Activated CD8-positive, alpha-beta T cell treated with anti-CD3 and anti-CD28 coated beads for 36 hours (primary cell): ENCODE measurements at regions not wholly inside any gene's neighbourhood (a gene's known extent, or its start where the extent isn't known, plus 50 kb on each side); places are given as distances from the start of the nearest gene placed in this dataset.

Experiments used
- ATAC-seq: fragments of 200-7000 bp; cut with Tn5 transposase; one replicate; pipeline ENCODE4 v1.10.0; 2021; ENCODE audit warnings: mild to moderate bottlenecking, moderate library complexity
- CTCF ChIA-PET: fragments of 350-600 bp; sonication (Branson Sonifier 250); formaldehyde crosslinking; loops from one replicate; lab custom pipeline; 2021; ENCODE audit warnings: antibody characterized with exemption; lab: Charles Lee
- POLR2A ChIA-PET: fragments of 350-600 bp; sonication (Branson Sonifier 250); formaldehyde crosslinking; loops from one replicate; lab custom pipeline; 2021; ENCODE audit warnings: antibody characterized with exemption; lab: Charles Lee
- DNase-seq: peaks from one replicate; pipeline ENCODE4 v3.0.0-alpha.2; 2020
- H3K27ac Mint-ChIP-seq: one replicate; pipeline ENCODE4 v1.8.0; 2021; ENCODE audit warnings: mild to moderate bottlenecking, mixed read lengths
- H3K27me3 Mint-ChIP-seq: one replicate; pipeline ENCODE4 v1.8.0; 2021; ENCODE audit warnings: mixed read lengths
- H3K36me3 Mint-ChIP-seq: one replicate; pipeline ENCODE4 v1.8.0; 2021; ENCODE audit warnings: low read depth, mixed read lengths
- H3K4me1 Mint-ChIP-seq: one replicate; pipeline ENCODE4 v1.8.0; 2021; ENCODE audit warnings: low read depth, mixed read lengths
- H3K4me3 Mint-ChIP-seq: one replicate; pipeline ENCODE4 v1.8.0; 2021; ENCODE audit warnings: mild to moderate bottlenecking, moderate library complexity, mixed read lengths
- H3K9me3 Mint-ChIP-seq: one replicate; pipeline ENCODE4 v1.8.0; 2021; ENCODE audit warnings: mixed read lengths
- CTCF ChIP-seq: fragments of 200-600 bp; IDR thresholded peaks from one replicate; pipeline ENCODE4 v1.8.0; 2022; ENCODE audit warnings: antibody characterized with exemption, mild to moderate bottlenecking
- intact Hi-C: fragments of 100-400 bp; cut with micrococcal nuclease; formaldehyde crosslinking; loops from one replicate; pipeline ENCODE4 v1.10.0; 2022

GRCh38 chr14:59117754-59118528, 70.5 kb upstream of the DAAM1 start:
- TF ChIP-seq CTCF, result no peak
- Mint-ChIP-seq H3K4me1 (no peaks in the 10 kb centered on the region), H3K27ac (no peak overlapping the region), H3K9me3 (no peaks in the 10 kb centered on the region), H3K4me3 (no peak overlapping the region), H3K27me3 (peaks cover 4% of the 10 kb centered on the region), H3K36me3 (no peaks in the 10 kb centered on the region)
- no peak for DNase-seq
- POLR2A ChIA-PET, result no interaction called here
- CTCF ChIA-PET, result interaction anchor here (0.7 kb wide), 1 partner anchor 9 kb away, joined by 3 read pairs; no protein-coding TSS in a partner anchor
- no peak for ATAC-seq
- intact Hi-C loops, result no loop called here

GRCh38 chr14:59120921-59121320, 67.5 kb upstream of the DAAM1 start:
- H3K27ac Mint-ChIP-seq, result no peak overlapping the region
- no peak overlapping the region for H3K4me3 Mint-ChIP-seq
- ATAC-seq, result no peak
- intact Hi-C loops, result no loop called here
- no peaks in the 10 kb centered on the region for H3K9me3 Mint-ChIP-seq
- H3K36me3 Mint-ChIP-seq, result no peaks in the 10 kb centered on the region
- TF ChIP-seq CTCF, result no peak
- H3K27me3 Mint-ChIP-seq, result peaks cover 4% of the 10 kb centered on the region
- no peak for DNase-seq
- ChIA-PET POLR2A (no interaction called here), CTCF (interaction anchor here (1.0 to 2.3 kb wide), 3 partner anchors 323 to 620 kb away, joined by 5 to 9 read pairs (median 5); partner anchors contain the start of gene CCDC175)
- no peaks in the 10 kb centered on the region for H3K4me1 Mint-ChIP-seq

GRCh38 chr14:59123531-59123930, 64.9 kb upstream of the DAAM1 start:
- intact Hi-C loops, result no loop called here
- H3K27ac Mint-ChIP-seq, result no peak overlapping the region
- TF ChIP-seq CTCF, result no peak
- peaks cover 9% of the 10 kb centered on the region for H3K27me3 Mint-ChIP-seq
- no peaks in the 10 kb centered on the region for H3K4me1 Mint-ChIP-seq
- no peaks in the 10 kb centered on the region for H3K36me3 Mint-ChIP-seq
- CTCF ChIA-PET, result interaction anchor here (0.6 to 1.4 kb wide), 2 partner anchors 32 to 327 kb away, joined by 3 to 4 read pairs; no protein-coding TSS in a partner anchor
- POLR2A ChIA-PET, result no interaction called here
- DNase-seq, result no peak
- no peak for ATAC-seq
- H3K9me3 Mint-ChIP-seq, result no peaks in the 10 kb centered on the region
- H3K4me3 Mint-ChIP-seq, result no peak overlapping the region

- Mint-ChIP-seq H3K27me3 (peaks cover 13% of the 10 kb centered on the region), H3K9me3 (no peaks in the 10 kb centered on the region), H3K27ac (no peak overlapping the region), H3K36me3 (no peaks in the 10 kb centered on the region), H3K4me1 (no peaks in the 10 kb centered on the region), H3K4me3 (no peak overlapping the region)
- ATAC-seq (no peak), DNase-seq (no peak)
- POLR2A ChIA-PET, result no interaction called here
- TF ChIP-seq CTCF, result no peak
- CTCF ChIA-PET, result interaction anchor here (0.6 to 3.6 kb wide), 4 partner anchors 33 to 383 kb away, joined by 3 to 22 read pairs (median 4); no protein-coding TSS in a partner anchor
- intact Hi-C loops, result no loop called here
Measured at GRCh38 chr14:59123975-59124374, 64.5 kb upstream of the DAAM1 start.

- H3K4me3 Mint-ChIP-seq, result no peak overlapping the region
- DNase-seq (no peak), ATAC-seq (no peak)
- ChIA-PET POLR2A (no interaction called here), CTCF (interaction anchor here (1.4 to 3.6 kb wide), 4 partner anchors 34 to 382 kb away, joined by 4 to 22 read pairs (median 5); no protein-coding TSS in a partner anchor)
- H3K27me3 Mint-ChIP-seq, result peaks cover 13% of the 10 kb centered on the region
- no peak overlapping the region for H3K27ac Mint-ChIP-seq
- no peaks in the 10 kb centered on the region for H3K4me1 Mint-ChIP-seq
- no peak for TF ChIP-seq CTCF
- H3K36me3 Mint-ChIP-seq, result no peaks in the 10 kb centered on the region
- intact Hi-C loops, result no loop called here
- H3K9me3 Mint-ChIP-seq, result no peaks in the 10 kb centered on the region
Measured at GRCh38 chr14:59125156-59125555, 63.3 kb upstream of the DAAM1 start.
